ENCODE measurements at regions not wholly inside any gene's neighbourhood (a gene's known extent, or its start where the extent isn't known, plus 50 kb on each side); places are given as distances from the start of the nearest gene placed in this dataset.
A peak's percentile ranks its signal among the peaks of the same experiment; 100 is the strongest.

DNA sequence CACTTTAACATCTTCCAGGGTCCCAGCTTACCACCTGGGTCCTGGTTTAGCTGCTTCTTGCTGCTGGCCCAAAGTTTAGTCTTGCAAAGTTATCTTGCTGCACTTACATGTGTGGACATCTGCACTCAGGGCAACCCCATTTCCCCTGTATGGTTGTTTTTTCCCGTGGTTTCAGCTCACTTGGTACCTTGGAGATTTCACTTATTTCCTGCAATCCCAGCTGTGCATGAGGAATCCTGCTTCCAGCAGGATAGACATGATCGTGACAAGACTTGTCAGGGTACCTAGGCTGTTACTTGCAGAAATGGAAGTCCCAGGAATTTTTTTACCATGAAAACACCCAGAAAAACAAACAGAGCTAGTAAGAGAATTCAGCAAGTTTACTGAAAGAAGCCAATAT, 95.9 kb upstream of the LEP start:
- DNase-seq (ENCODE audit: low spot score) = no peak

GRCh38 chr7:128146052-128146451, 95.0 kb upstream of the LEP start:
- no peak for DNase-seq (ENCODE audit: low spot score)

- DNase-seq (ENCODE audit: low spot score) = no peak
Measured at GRCh38 chr7:128148676-128149075, 92.4 kb upstream of the LEP start.

- DNase-seq (ENCODE audit: low spot score) = no peak
Measured at GRCh38 chr7:128150223-128150865, 90.7 kb upstream of the LEP start.

DNA sequence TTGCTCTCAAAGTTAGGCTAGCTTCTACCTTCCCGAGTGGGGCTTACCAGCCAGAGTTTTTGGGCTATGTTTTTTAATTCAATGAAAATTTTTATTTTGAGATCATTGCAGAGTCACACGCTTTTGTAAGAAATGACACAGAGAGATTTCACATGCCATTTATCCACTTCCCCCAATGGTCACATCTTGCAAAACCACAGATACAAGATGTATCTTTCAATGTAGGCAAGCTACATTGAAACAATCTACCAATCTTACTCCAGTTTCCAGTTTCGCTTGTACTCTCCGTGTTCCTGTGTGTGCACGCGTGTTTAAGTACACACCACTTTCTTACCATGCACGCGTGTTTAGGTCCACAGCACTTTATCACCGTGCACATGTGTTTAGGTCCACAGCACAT, 89.4 kb upstream of the LEP start:
- DNase-seq (ENCODE audit: low spot score) = no peak

DNA sequence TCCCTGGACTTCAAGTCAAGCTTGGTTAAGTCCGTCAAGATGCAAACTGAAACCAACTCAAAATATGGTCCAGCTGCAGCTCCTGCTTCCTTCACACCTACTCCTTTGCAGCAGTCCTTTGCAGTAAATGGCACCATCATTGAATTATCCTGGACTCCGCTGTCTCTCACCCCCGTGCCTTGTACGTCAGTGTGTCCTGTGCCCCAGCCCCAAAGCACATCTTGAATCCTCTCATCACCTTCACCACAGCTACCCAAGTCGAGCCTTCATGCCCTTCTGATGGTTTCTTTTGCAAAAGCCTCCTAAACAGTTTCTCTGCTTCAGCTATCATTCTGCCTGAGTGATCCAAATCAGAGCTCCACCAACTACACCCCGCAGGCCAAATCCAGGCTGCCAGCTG, 88.4 kb upstream of the LEP start:
- peak; percentile 12 for DNase-seq (ENCODE audit: low spot score)

- peak; percentile 14 for DNase-seq (ENCODE audit: low spot score)
Measured at GRCh38 chr7:128153436-128153835, 87.6 kb upstream of the LEP start.

DNA sequence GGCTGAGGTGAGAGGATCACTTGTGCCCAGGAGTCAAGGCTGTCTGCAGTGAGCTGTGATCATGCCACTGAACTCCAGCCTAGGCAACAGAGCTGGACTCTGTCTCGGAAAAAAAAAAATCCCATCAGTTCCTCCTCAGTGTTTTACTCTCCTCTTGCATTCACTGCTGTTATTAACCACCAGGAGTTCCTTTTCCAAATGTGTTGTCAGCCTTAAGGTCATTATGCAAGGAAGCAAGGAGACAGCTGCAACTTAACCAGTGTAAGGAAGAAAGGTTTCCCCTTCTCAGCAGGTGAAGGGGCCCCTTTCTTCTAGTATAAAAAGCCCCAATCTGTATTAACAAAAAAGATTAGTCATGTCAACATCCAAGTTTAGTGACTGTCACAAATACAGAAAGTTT, 86.6 kb upstream of the LEP start:
- no peak for DNase-seq (ENCODE audit: low spot score)

DNA sequence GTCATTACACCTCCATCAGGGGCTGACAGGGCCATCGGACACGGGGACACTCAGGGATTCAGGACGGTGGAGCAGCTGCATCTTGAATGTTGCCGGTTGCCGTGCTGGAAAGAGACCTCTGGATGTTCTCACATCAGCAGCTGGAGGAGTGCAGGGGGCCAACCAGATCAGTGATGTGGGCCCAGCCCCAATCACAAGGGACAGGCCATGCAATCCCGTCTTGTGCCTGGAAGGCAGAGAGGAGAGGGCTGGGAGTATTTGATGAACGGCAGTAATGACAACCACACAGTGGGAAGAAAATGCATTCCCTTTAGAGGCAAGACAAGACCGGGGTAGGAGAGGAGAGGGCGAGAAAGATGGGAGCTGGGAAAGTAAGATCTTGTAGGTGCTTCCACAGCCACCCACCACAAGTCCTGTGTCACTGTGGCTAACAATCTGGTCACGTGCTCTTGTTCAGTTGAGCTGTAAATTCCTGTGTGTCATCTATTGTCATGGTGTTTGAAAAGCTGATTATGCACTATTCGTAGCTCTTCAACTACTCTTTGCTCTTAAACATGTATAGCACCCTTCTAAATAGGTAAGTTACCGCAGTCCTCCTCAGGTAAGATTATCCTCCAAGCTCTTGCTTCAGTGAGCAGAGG, 85.9 kb upstream of the LEP start:
- no peak for DNase-seq (ENCODE audit: low spot score)

GRCh38 chr7:128157906-128158305, 83.2 kb upstream of the LEP start:
- DNase-seq (ENCODE audit: low spot score) = no peak

DNA sequence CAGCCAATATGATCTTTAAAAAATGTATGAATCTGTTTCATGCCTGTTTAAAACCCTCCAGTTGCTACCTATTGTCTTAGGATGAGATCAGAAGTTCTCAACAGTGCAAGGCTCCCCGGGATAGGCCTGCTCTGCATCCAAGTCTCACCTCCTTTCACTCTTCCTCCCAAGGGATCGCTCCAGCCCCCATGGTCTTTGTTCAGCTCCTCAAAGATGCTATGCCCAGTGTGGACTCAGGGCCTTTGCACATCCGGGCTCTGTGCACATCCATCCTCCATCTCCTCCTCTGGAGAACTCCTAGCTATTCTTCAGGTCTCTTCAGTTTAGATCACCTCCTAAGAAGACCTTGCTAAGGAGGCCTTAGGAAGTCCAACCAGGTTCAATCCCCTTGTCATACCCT, 82.7 kb upstream of the LEP start:
- DNase-seq (ENCODE audit: low spot score) = no peak

GRCh38 chr7:128160296-128160695, 80.8 kb upstream of the LEP start:
- DNase-seq (ENCODE audit: low spot score) = peak; percentile 20

- peak; percentile 9 for DNase-seq (ENCODE audit: low spot score)
Measured at GRCh38 chr7:128161466-128162125, 79.5 kb upstream of the LEP start.

DNA sequence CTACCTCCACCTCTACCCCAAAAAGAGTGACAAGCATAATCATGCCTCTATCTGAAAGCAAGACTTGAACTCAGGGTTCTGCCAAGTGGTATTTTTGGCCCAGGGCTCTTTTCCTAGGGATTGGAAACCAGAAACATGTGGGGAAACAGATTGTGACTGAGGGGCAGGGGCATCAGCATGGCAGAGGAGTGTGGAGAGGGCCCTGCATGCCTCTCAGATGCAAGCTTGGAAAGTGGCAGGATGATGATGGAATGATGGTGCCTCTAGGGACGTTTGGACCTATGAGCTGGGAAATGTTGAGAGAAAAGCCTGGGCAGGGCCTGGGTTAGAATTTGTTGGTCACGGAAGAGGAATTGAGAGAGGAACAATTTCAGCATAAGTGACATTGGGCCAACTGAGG, 78.4 kb upstream of the LEP start:
- DNase-seq (ENCODE audit: low spot score) = no peak

DNA sequence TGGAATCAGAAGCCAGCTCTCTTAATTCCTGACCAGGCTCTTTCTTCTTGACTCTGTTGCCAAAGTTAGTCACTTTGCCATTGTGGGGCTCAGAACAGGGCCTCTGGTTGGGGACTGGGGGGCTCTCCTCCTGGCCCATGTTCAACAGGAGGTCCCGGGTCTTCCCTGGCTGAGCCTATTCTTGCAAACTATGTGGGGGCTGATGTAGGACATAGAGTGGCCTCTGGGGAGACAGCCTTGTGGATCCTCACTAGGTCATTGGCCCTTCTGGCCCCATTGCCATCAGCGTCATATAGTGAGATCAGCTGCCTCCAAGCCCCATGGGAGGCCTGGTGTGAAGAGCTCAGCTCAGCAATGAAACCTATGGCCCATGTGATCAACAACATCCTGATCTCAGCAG, 77.6 kb upstream of the LEP start:
- DNase-seq (ENCODE audit: low spot score) = peak; percentile 29

GRCh38 chr7:128164061-128164954, 76.8 kb upstream of the LEP start:
- no peak for DNase-seq (ENCODE audit: low spot score)

DNA sequence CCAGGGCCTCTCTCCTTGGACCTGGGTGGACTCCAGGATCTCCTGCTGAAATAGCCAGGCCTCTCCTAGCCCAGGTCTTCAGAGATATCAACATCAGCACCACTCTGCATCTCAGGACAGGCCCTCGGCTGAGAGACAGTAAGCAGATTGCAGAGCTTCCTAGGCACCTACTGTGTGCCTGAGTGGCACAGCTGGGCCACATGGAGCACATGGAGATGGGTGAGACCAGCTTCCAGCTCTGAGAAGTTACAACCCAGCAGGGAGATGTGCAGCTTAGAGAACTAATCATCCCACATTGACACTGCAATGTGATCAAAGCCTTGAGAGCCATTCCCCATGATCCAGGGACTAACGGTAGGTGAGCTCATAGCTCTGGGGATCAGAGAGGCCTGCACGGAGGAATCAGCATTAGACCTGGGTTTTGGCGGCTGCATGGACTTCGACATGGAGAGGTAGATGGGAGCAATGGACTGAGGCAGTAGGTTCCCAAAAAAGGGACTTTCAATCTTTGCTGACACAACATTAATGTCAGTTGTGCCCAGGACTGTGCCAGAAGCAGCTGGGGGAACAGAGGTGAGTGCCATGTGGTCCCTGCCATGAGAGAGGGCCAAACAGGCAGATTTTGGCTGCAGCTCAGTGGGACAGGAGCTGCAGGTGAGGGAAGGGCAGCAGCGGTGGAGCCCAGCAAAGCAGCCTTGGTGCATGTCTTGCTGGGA, 76.0 kb upstream of the LEP start:
- no peak for DNase-seq (ENCODE audit: low spot score)

GRCh38 chr7:128165927-128166420, 75.1 kb upstream of the LEP start:
- no peak for DNase-seq (ENCODE audit: low spot score)

DNA sequence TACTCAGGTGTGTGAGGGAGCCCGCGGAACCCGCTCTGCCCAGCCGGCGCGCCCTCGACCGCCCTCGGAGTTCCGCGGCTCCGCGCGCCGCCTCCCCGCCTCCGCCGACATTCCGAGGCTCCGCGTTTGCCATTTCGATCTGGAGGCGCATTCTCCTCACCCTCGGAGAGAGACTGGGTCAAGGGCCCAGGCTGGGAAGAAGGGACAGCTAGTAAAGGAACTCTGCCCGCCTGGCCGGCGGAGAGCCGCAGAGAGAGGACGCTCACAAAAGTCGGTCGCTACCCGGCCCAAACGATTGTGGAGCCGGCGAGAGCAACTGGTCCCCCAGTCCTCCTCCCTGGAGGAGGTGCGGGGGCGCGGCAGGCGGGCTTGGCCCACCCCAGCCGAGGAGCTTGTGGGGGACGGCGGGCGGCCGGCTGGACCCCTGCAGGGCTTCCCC, 74.5 kb upstream of the LEP start:
- no peak for DNase-seq (ENCODE audit: low spot score)

GRCh38 chr7:128167042-128167701, 73.9 kb upstream of the LEP start:
- DNase-seq (ENCODE audit: low spot score) = no peak
